Coronary artery (tissue), 2 donors: ENCODE measurements at regions not wholly inside any gene's neighbourhood (a gene's known extent, or its start where the extent isn't known, plus 50 kb on each side); places are given as distances from the start of the nearest gene placed in this dataset.

Source experiments
- DNase-seq: peaks from one replicate; pipeline ENCODE4 v3.0.0-alpha.2; 2017; ENCODE audit warnings: low spot score
- H3K27ac ChIP-seq, 2 donors: fragments of 200-600 bp; sonication (generic); one replicate each; pipeline ENCODE4 v1.5.1; 2016 to 2019
- H3K4me3 ChIP-seq: fragments of 200-600 bp; sonication (generic); 2 replicates; pipeline ENCODE4 v1.5.1; 2016; ENCODE audit warnings: mild to moderate bottlenecking, moderate library complexity
- CTCF ChIP-seq: fragments of 200-600 bp; sonication (generic); IDR thresholded peaks from one replicate; pipeline ENCODE4 v1.5.1; 2019; ENCODE audit warnings: antibody characterized with exemption

- H3K4me3 ChIP-seq = no peak overlapping the region
- no peak for TF ChIP-seq CTCF
- H3K27ac ChIP-seq = no peak overlapping the region
- DNase-seq = no peak
Observed at GRCh38 chr2:47662552-47662951, 91.8 kb upstream of the KCNK12 start.

GRCh38 chr2:47661310-47661709, 90.5 kb upstream of the KCNK12 start:
- no peak for DNase-seq
- Histone ChIP-seq H3K4me3 (no peak overlapping the region), H3K27ac (no peak overlapping the region)
- no peak for TF ChIP-seq CTCF

GRCh38 chr2:47660168-47660567, 89.4 kb upstream of the KCNK12 start:
- Histone ChIP-seq H3K4me3 (no peak overlapping the region), H3K27ac (no peak overlapping the region)
- no peak for TF ChIP-seq CTCF
- DNase-seq = no peak

- Histone ChIP-seq H3K27ac (no peak overlapping the region), H3K4me3 (no peak overlapping the region)
- DNase-seq = no peak
- TF ChIP-seq CTCF = no peak
Observed at GRCh38 chr2:47658646-47659320, 88.0 kb upstream of the KCNK12 start.

GRCh38 chr2:47657886-47658489, 87.2 kb upstream of the KCNK12 start:
- Histone ChIP-seq H3K27ac (no peak overlapping the region), H3K4me3 (no peak overlapping the region)
- TF ChIP-seq CTCF = no peak
- no peak for DNase-seq

GRCh38 chr2:47656715-47657600, 86.2 kb upstream of the KCNK12 start:
- TF ChIP-seq CTCF = no peak
- Histone ChIP-seq H3K4me3 (no peak overlapping the region), H3K27ac (no peak overlapping the region)
- no peak for DNase-seq
